ENCODE measurements at regions not wholly inside any gene's neighbourhood (a gene's known extent, or its start where the extent isn't known, plus 50 kb on each side); places are given as distances from the start of the nearest gene placed in this dataset.

- no peak for TF ChIP-seq CTCF (IDR thresholded peaks at IDR 0.05)
- TF ChIP-seq EP300 (IDR thresholded peaks at IDR 0.05), result no peak
- TF ChIP-seq POLR2A (IDR thresholded peaks at IDR 0.05), result no peak
These were observed 1005.6 kb downstream of the CDH8 start for GRCh38 chr16:61030616-61031015.

Measured in ovary (tissue), 3 donors.